Keratinocyte (primary cell): ENCODE measurements at regions not wholly inside any gene's neighbourhood (a gene's known extent, or its start where the extent isn't known, plus 50 kb on each side); places are given as distances from the start of the nearest gene placed in this dataset.

ENCODE experiments used
- DNase-seq: peaks from one replicate; pipeline ENCODE4 v3.0.0-alpha.2; 2011; ENCODE audit warnings: low read depth, missing footprints, low spot score
- FAIRE-seq: peaks from 2 replicates; lab custom pipeline; 2011; peaks lifted over from hg19 to GRCh38; lab: Jason Lieb, UNC
- H2AFZ ChIP-seq: 2 replicates; pipeline ENCODE4 v1.6.0; 2012; ENCODE audit warnings: low read length, control low read depth, inconsistent platforms; ENCODE audit not compliant: control insufficient read depth
- H3K27ac ChIP-seq: 2 replicates; pipeline ENCODE4 v1.5.1; 2011; ENCODE audit warnings: low read length; ENCODE audit not compliant: control insufficient read depth, insufficient read depth
- H3K27me3 ChIP-seq: 3 replicates; pipeline ENCODE4 v1.6.0; 2011; ENCODE audit warnings: low read length; ENCODE audit not compliant: control insufficient read depth, insufficient read depth; ENCODE audit errors: extremely low read depth
- H3K36me3 ChIP-seq, 2 experiments: 2 replicates in 1 of 2; 3 replicates in 1 of 2; pipeline ENCODE4 v1.5.1; 2011; ENCODE audit warnings: low read length in 2 of 2, mild to moderate bottlenecking in 1 of 2; ENCODE audit not compliant: control insufficient read depth in 2 of 2, insufficient read depth in 2 of 2; ENCODE audit errors: extremely low read depth in 1 of 2
- H3K4me1 ChIP-seq: 3 replicates; pipeline ENCODE4 v1.5.1; 2011; ENCODE audit warnings: low read length; ENCODE audit not compliant: control insufficient read depth, insufficient read depth; ENCODE audit errors: extremely low read depth
- H3K4me2 ChIP-seq: 3 replicates; pipeline ENCODE4 v1.6.0; 2011; ENCODE audit warnings: low read depth, low read length; ENCODE audit not compliant: control insufficient read depth, insufficient read depth; ENCODE audit errors: extremely low read depth
- H3K4me3 ChIP-seq, 3 experiments: fragments of 200-600 bp in 1 of 3; sonication (generic) in 1 of 3; 2 replicates in 2 of 3; 3 replicates in 1 of 3; pipeline ENCODE4 v1.5.1; 2011 to 2016; ENCODE audit warnings: low read length in 3 of 3, mild to moderate bottlenecking in 3 of 3, control low read depth in 2 of 3, inconsistent platforms in 1 of 3, low read depth in 1 of 3, mixed read lengths in 1 of 3, mixed run types in 1 of 3, moderate library complexity in 1 of 3; ENCODE audit not compliant: control insufficient read depth in 2 of 3, insufficient read depth in 2 of 3; ENCODE audit errors: extremely low read depth in 1 of 3
- H3K79me2 ChIP-seq: 2 replicates; pipeline ENCODE4 v1.6.0; 2012; ENCODE audit warnings: low read length; ENCODE audit not compliant: control insufficient read depth, insufficient read depth
- H3K9ac ChIP-seq: 3 replicates; pipeline ENCODE4 v1.6.0; 2011; ENCODE audit warnings: low read length; ENCODE audit not compliant: control insufficient read depth, insufficient read depth; ENCODE audit errors: extremely low read depth
- H3K9me1 ChIP-seq: 3 replicates; pipeline ENCODE4 v1.6.0; 2011; ENCODE audit warnings: low read length; ENCODE audit not compliant: control insufficient read depth, insufficient read depth; ENCODE audit errors: extremely low read depth
- H3K9me3 ChIP-seq: 2 replicates; pipeline ENCODE4 v1.5.1; 2012; ENCODE audit warnings: low read depth, low read length; ENCODE audit not compliant: control insufficient read depth
- H4K20me1 ChIP-seq: 3 replicates; pipeline ENCODE4 v1.6.0; 2011; ENCODE audit warnings: low read length; ENCODE audit not compliant: control insufficient read depth, insufficient read depth; ENCODE audit errors: extremely low read depth
- CTCF ChIP-seq, 3 experiments: IDR thresholded peaks in 1 of 3; conservative IDR thresholded peaks in 1 of 3; optimal IDR thresholded peaks in 1 of 3; 2 replicates in 2 of 3; 3 replicates in 1 of 3; pipeline versions ENCODE3 to v1.5.1; 2011; ENCODE audit warnings: low read length in 3 of 3, mild to moderate bottlenecking in 3 of 3, moderate library complexity in 2 of 3, control low read depth in 1 of 3, inconsistent platforms in 1 of 3; ENCODE audit not compliant: insufficient read depth in 2 of 3; ENCODE audit errors: extremely low read depth in 1 of 3
- EZH2 ChIP-seq: IDR thresholded peaks from one replicate; pipeline ENCODE4 v1.6.1; 2012; ENCODE audit warnings: inconsistent platforms, mild to moderate bottlenecking, low read length, moderate library complexity
- dilution Hi-C: fragments of 300-500 bp; cut with MboI; formaldehyde crosslinking; loops from one replicate; pipeline ENCODE4 v1.7.0; 2020; ENCODE audit warnings: low sequenced_read_pairs; ENCODE audit not compliant: extremely low pct_ligation_motif_present

GRCh38 chr12:58172433-58173073 lies 231.2 kb downstream of the ATP23 start:
- TF ChIP-seq EZH2 = no peak
- no peak for TF ChIP-seq CTCF (optimal IDR thresholded peaks at IDR 0.05 in 1 of 3, IDR thresholded peaks at IDR 0.05 in 1 of 3, conservative IDR thresholded peaks at IDR 0.05 in 1 of 3; ENCODE audit: extremely low read depth in 1 of 3, insufficient read depth in 2 of 3, low read length in 3 of 3)
- H3K36me3 ChIP-seq = no peaks in the 10 kb centered on the region
- H3K27ac ChIP-seq = no peak overlapping the region
- H3K27me3 ChIP-seq = no peaks in the 10 kb centered on the region
- H3K9ac ChIP-seq = no peak overlapping the region
- no peak overlapping the region for H3K4me2 ChIP-seq
- no peak overlapping the region for H2AFZ ChIP-seq
- no peaks in the 10 kb centered on the region for H3K79me2 ChIP-seq
- no peaks in the 10 kb centered on the region for H4K20me1 ChIP-seq
- no peaks in the 10 kb centered on the region for H3K4me1 ChIP-seq
- no peaks in the 10 kb centered on the region for H3K9me3 ChIP-seq
- no peaks in the 10 kb centered on the region for H3K9me1 ChIP-seq
- DNase-seq (no peak), FAIRE-seq (no peak)
- dilution Hi-C loops = no loop called here
- H3K4me3 ChIP-seq = no peak overlapping the region

- no peak overlapping the region for H2AFZ ChIP-seq
- no peak for TF ChIP-seq CTCF (optimal IDR thresholded peaks at IDR 0.05 in 1 of 3, IDR thresholded peaks at IDR 0.05 in 1 of 3, conservative IDR thresholded peaks at IDR 0.05 in 1 of 3; ENCODE audit: extremely low read depth in 1 of 3, insufficient read depth in 2 of 3, low read length in 3 of 3)
- TF ChIP-seq EZH2 = no peak
- no peak for DNase-seq
- no peaks in the 10 kb centered on the region for H3K9me3 ChIP-seq
- FAIRE-seq = no peak
- no peaks in the 10 kb centered on the region for H3K79me2 ChIP-seq
- no peak overlapping the region for H3K4me3 ChIP-seq
- no peak overlapping the region for H3K9ac ChIP-seq
- H3K27ac ChIP-seq = no peak overlapping the region
- H3K27me3 ChIP-seq = no peaks in the 10 kb centered on the region
- no peaks in the 10 kb centered on the region for H3K4me1 ChIP-seq
- no peaks in the 10 kb centered on the region for H3K36me3 ChIP-seq
- no peaks in the 10 kb centered on the region for H4K20me1 ChIP-seq
- no peak overlapping the region for H3K4me2 ChIP-seq
- no peaks in the 10 kb centered on the region for H3K9me1 ChIP-seq
- dilution Hi-C loops = no loop called here
Observed at GRCh38 chr12:58174316-58174715, 232.9 kb downstream of the ATP23 start.
